ENCODE measurements at regions not wholly inside any gene's neighbourhood (a gene's known extent, or its start where the extent isn't known, plus 50 kb on each side); places are given as distances from the start of the nearest gene placed in this dataset.

DNA sequence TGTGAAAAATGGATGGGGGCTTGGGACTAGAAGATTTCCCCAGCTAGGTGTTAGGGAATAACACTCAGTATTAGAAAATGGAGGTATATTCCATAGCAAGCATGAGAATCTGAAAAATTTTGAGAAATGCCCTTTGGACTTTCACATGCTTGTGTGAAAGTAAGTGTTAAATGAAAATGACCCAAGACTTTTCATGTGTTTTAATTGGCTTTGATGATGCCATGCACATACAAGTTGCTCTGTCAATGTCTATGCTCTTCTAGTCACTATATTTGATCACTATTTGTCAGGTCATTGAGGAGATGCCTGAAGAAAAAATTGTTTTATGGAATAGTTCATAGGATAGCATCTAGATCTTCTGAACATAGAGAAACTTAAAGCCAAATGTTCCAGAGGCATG lies 147.6 kb downstream of the SH2D1A start:
- H3K4me3 ChIP-seq: no peak overlapping the region
- no peaks in the 10 kb centered on the region for H3K4me1 ChIP-seq (replicated peaks in 1 of 2)
- no peak overlapping the region for H3K27ac ChIP-seq
- in situ Hi-C loops (cut with MboI; ENCODE audit: low pct_unique_long_range_greater_than_20kb in 2 of 9, low sequenced_read_pairs in 9 of 9, unreplicated experiment in 9 of 9): no loop called here
- no peak for ATAC-seq (replicated peaks in 6 of 8)

DNA sequence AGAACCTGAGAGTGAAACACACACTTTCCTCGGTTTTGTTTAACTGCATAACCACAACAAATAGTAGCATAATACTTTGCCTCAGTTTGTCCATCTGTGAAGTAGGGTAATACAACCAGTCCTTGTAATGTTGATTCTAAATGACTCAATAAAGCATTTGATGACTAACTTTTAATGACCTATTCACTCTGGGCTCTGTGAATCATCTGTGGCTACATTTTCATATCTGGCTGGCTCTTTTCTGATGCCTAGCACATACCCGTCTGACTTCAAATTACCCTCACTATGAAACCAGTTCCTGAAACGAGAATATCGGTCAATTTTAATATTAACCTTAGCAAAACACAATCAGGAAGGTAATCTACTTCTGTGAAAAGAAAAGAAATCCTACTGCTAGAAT lies 151.0 kb downstream of the SH2D1A start:
- 23 to 93% (median 75%) methylated on average over 2 to 4 of the region's 4 CpGs; no CpG with 5 or more reads in 6 of the 10 experiments for WGBS, 10 experiments
- ATAC-seq (replicated peaks in 6 of 8): no peak
- no peak overlapping the region for H3K27ac ChIP-seq
- peaks cover 6 to 21% of the 10 kb centered on the region in 2 donors for H3K4me1 ChIP-seq (replicated peaks in 1 of 2)
- in situ Hi-C loops (cut with MboI; ENCODE audit: low pct_unique_long_range_greater_than_20kb in 2 of 9, low sequenced_read_pairs in 9 of 9, unreplicated experiment in 9 of 9): no loop called here
- no peak overlapping the region for H3K4me3 ChIP-seq

DNA sequence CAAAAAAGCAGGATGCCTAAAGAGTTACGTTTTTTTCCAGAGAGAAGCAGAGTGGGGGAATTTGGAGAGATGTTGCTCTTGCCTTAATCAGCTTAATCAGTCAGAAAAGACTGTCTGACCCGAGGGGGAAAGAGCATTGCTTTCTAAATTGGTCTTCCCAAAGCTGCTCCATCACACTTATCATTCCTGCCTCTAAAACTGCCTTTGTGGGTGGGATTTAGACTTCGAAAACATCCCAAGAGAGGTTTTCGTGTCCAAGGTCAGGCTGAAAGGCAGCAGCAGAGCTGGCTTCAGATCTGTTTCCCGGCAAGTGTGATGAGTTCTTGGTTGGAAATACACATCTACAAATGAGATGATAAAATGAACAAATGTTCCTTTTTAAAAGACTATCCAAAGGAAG lies 155.2 kb downstream of the SH2D1A start:
- in situ Hi-C loops (cut with MboI; ENCODE audit: low pct_unique_long_range_greater_than_20kb in 2 of 9, low sequenced_read_pairs in 9 of 9, unreplicated experiment in 9 of 9): no loop called here
- 10 to 26% (median 20%) methylated on average over 3 to 5 of the region's 5 CpGs; no CpG with 5 or more reads in 6 of the 10 experiments for WGBS, 10 experiments
- no peak overlapping the region for H3K4me3 ChIP-seq
- ATAC-seq (replicated peaks in 6 of 8): peak in 3 of 8 experiments; percentile 15 to 27 (median 27)
- no peak overlapping the region for H3K27ac ChIP-seq
- peaks cover 6 to 24% of the 10 kb centered on the region in 2 donors for H3K4me1 ChIP-seq (replicated peaks in 1 of 2)

DNA sequence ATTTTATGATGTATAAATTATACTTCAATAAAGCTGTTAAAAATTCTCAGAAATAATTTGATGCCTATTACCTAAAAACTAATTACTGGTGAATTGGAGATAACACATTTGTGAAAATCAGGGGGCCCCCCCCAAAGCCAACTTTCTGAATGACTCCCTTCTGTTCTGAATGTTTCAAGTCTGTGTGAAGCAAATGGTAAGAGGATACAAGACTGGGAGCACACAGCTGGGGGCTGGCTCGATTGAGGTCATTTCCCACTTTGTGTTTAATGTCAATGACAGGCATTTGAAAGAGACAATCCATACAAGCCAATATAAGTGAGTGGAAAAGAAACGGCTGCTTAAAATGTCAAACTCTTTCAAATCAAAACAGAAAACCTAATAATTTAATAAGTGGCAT lies 155.8 kb downstream of the SH2D1A start:
- ATAC-seq (replicated peaks in 6 of 8): no peak
- Histone ChIP-seq H3K4me3 (no peak overlapping the region), H3K4me1 (replicated peaks in 1 of 2) (peaks cover 6 to 24% of the 10 kb centered on the region in 2 donors), H3K27ac (no peak overlapping the region)
- in situ Hi-C loops (cut with MboI; ENCODE audit: low pct_unique_long_range_greater_than_20kb in 2 of 9, low sequenced_read_pairs in 9 of 9, unreplicated experiment in 9 of 9): no loop called here
- 0 to 100% (median 6%) methylated on average over 1 to 2 of the region's 2 CpGs; no CpG with 5 or more reads in 4 of the 10 experiments for WGBS, 10 experiments

DNA sequence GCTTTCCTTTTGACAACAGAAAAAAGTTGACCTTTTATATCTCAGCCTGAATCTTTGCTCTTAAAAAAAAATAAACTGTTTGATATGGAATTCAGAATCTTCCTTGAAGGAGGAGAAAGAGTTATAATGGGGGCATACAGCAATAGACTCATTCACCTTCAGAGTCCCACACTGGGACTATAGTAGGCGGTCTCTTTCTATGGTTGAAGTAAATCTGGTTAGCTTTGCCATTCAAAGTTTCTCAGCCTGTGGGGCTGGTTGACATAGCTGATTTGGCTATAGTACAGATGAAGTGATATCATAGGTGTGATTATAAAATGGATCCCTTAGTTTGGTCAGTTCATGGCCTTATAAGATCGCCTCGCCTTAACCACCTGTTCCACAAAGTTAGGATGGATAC lies 156.2 kb downstream of the SH2D1A start:
- H3K4me3 ChIP-seq: no peak overlapping the region
- ATAC-seq (replicated peaks in 6 of 8): no peak
- no peak overlapping the region for H3K27ac ChIP-seq
- in situ Hi-C loops (cut with MboI; ENCODE audit: low pct_unique_long_range_greater_than_20kb in 2 of 9, low sequenced_read_pairs in 9 of 9, unreplicated experiment in 9 of 9): no loop called here
- H3K4me1 ChIP-seq (replicated peaks in 1 of 2): peaks cover 6 to 24% of the 10 kb centered on the region in 2 donors
- 58 to 100% (median 80%) methylated on average over 1 to 3 of the region's 3 CpGs; no CpG with 5 or more reads in 7 of the 10 experiments for WGBS, 10 experiments

DNA sequence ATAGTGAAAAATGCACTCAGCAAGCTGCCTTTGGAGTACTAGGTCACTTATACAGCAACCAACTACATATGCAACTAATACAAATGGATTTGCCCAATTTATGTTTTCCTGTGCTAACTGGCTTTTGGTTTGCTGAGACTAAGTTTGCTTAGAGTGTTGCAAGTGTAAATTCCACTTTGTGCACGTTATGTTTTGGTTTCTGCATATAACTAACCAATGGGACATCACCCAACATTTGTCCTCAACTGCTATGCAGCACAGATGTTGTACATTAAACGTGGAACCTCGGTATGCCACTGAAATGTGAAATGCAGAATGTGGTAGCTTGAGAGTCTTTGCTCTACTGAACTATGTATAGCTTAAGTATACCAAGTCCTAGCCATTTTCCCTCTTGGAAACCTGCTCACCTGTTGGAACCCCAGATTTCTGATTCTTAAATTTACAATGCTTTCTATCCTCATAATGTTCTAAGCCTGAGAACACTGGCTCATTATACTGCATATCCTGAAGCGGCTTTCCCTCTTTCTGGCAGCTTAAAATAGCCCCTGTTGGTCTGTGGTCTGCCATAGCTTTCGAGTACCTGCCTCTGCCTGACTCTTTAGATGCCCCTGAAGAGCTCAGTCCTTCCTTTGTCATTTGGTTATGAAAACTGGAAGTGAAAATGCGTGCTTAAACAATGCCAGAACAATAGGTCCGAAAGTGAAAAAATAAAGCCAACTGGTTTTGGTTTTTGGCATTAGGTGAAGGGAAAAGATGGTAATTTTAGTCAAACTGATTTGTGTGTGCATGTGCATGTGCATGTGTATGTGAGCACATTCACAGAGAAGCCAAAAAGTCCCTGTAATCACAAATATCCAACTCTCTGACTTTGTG lies 158.0 kb downstream of the SH2D1A start:
- Histone ChIP-seq H3K4me3 (no peak overlapping the region), H3K27ac (no peak overlapping the region), H3K4me1 (replicated peaks in 1 of 2) (peaks cover 6 to 24% of the 10 kb centered on the region in 2 donors)
- in situ Hi-C loops (cut with MboI; ENCODE audit: low pct_unique_long_range_greater_than_20kb in 2 of 9, low sequenced_read_pairs in 9 of 9, unreplicated experiment in 9 of 9): no loop called here
- 10 to 100% (median 45%) methylated on average over 2 to 7 of the region's 7 CpGs; no CpG with 5 or more reads in 4 of the 10 experiments for WGBS, 10 experiments
- no peak for ATAC-seq (replicated peaks in 6 of 8)

DNA sequence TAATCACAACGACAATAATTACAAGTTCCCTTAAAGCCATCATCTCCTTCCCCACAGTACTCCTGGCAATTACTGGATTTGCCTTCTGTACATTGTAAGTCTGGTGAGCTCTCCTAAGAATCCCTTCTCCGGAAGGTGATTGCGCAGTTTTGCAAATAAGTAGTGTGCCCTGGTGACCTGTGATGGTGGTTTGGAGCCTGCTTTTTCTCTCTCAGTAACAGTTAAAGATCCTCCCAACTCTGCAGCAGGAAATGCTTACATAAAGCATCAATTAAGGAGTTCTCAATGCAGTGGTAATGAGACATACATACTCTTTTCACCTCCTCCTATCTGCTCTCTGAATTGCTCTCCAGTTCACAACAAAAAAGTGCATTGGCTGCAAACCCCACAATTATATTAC lies 159.7 kb downstream of the SH2D1A start:
- peaks cover 6 to 16% of the 10 kb centered on the region in 2 donors for H3K4me1 ChIP-seq (replicated peaks in 1 of 2)
- in situ Hi-C loops (cut with MboI; ENCODE audit: low pct_unique_long_range_greater_than_20kb in 2 of 9, low sequenced_read_pairs in 9 of 9, unreplicated experiment in 9 of 9): no loop called here
- no peak overlapping the region for H3K27ac ChIP-seq
- WGBS, 10 experiments: 0 to 100% (median 80%) methylated on average over 1 to 3 of the region's 3 CpGs; no CpG with 5 or more reads in 5 of the 10 experiments
- H3K4me3 ChIP-seq: no peak overlapping the region
- ATAC-seq (replicated peaks in 6 of 8): no peak

DNA sequence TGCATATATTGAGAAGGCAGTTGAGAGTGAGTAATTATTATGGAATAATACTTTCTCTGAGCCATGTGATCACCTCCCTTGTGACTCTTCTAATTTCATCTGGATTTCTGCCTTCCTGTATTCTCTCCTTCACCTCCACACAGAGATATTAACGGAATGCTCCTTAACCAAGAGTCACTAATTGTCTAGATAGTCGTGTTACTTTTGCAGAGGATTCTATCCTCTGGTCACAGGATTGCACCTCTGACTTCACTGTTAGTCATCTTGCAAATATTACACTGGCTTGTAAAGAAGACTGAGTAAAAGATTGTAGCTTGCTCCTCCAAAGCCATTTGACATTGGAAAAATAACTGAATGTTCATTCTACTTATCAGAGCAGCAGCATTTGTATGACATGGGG lies 160.9 kb downstream of the SH2D1A start:
- 0 to 93% (median 0%) methylated on average over 1 to 2 of the region's 2 CpGs; no CpG with 5 or more reads in 7 of the 10 experiments for WGBS, 10 experiments
- no peak overlapping the region for H3K4me3 ChIP-seq
- H3K4me1 ChIP-seq (replicated peaks in 1 of 2): peaks cover 0 to 5% of the 10 kb centered on the region in 2 donors
- in situ Hi-C loops (cut with MboI; ENCODE audit: low pct_unique_long_range_greater_than_20kb in 2 of 9, low sequenced_read_pairs in 9 of 9, unreplicated experiment in 9 of 9): no loop called here
- ATAC-seq (replicated peaks in 6 of 8): peak in 6 of 8 experiments; percentile 17 to 33 (median 23)
- no peak overlapping the region for H3K27ac ChIP-seq

DNA sequence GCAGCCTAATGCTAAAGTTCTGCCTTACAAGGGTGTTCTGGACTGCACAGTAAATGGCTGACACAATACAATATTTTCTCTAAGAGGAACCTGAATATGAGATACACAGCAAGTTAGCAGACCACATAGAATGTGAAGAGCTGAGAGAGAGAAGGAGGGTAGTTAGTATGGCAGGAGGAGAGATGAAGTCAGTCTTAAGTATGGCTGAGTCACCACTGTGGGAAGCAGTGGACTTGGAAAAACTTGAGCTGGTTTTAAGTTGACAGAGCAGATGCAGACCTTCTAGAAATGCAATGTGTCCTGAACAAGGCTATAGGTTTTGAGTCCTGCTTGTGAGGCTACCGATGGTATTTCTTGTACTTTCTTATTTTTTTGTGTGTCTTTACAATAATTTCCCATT lies 172.5 kb downstream of the SH2D1A start:
- Histone ChIP-seq H3K4me3 (no peak overlapping the region), H3K4me1 (replicated peaks in 1 of 2) (no peaks in the 10 kb centered on the region), H3K27ac (no peak overlapping the region)
- in situ Hi-C loops (cut with MboI; ENCODE audit: low pct_unique_long_range_greater_than_20kb in 2 of 9, low sequenced_read_pairs in 9 of 9, unreplicated experiment in 9 of 9): no loop called here
- ATAC-seq (replicated peaks in 6 of 8): no peak
- 56 to 86% (median 69%) methylated on average over 1 of the region's 1 CpG; no CpG with 5 or more reads in 6 of the 10 experiments for WGBS, 10 experiments

DNA sequence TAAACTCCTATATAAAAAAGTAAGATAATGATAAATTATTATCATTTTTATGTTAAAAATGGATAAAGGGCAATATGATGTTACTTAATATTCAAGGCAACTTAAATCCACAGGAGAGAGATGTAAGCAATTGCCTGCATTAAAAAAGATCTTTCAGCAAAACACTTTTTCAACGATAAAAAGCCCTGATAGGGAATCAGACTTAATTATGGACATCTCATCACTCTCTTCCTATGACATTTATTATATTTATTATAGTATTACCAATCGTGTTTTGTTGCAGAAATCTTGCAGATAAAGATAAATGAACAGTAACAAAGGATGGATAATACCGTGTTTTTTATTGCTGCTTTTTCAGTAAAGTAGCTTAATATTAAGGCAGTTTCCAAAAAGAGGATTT lies 178.5 kb downstream of the SH2D1A start:
- 0 to 100% (median 51%) methylated on average over 1 to 3 of the region's 3 CpGs; no CpG with 5 or more reads in 2 of the 10 experiments for WGBS, 10 experiments
- no peaks in the 10 kb centered on the region for H3K4me1 ChIP-seq (replicated peaks in 1 of 2)
- no peak overlapping the region for H3K27ac ChIP-seq
- in situ Hi-C loops (cut with MboI; ENCODE audit: low pct_unique_long_range_greater_than_20kb in 2 of 9, low sequenced_read_pairs in 9 of 9, unreplicated experiment in 9 of 9): no loop called here
- no peak overlapping the region for H3K4me3 ChIP-seq
- ATAC-seq (replicated peaks in 6 of 8): no peak

DNA sequence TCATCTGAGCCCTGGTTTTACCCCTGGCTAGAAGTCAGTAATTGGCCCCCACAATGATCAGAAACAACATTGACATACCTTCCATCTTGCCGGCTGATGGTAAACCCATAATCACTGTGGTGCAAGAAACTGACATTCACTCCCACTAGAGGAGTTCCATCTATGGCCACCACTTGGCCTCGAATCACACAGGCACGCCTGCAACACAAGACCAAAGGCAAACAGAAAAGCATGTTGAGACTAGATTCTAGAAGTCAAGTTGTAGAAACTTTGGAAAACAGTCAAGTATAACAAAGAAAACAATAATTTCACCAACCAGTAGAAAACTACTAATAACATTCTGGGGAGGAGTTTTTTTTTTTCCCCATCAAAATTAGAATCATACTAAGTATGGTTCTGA lies 183.4 kb downstream of the SH2D1A start:
- Histone ChIP-seq H3K4me1 (replicated peaks in 1 of 2) (no peaks in the 10 kb centered on the region), H3K27ac (no peak overlapping the region), H3K4me3 (no peak overlapping the region)
- no peak for ATAC-seq (replicated peaks in 6 of 8)
- in situ Hi-C loops (cut with MboI; ENCODE audit: low pct_unique_long_range_greater_than_20kb in 2 of 9, low sequenced_read_pairs in 9 of 9, unreplicated experiment in 9 of 9): no loop called here
- 46 to 100% (median 72%) methylated on average over 1 to 3 of the region's 3 CpGs; no CpG with 5 or more reads in 6 of the 10 experiments for WGBS, 10 experiments

DNA sequence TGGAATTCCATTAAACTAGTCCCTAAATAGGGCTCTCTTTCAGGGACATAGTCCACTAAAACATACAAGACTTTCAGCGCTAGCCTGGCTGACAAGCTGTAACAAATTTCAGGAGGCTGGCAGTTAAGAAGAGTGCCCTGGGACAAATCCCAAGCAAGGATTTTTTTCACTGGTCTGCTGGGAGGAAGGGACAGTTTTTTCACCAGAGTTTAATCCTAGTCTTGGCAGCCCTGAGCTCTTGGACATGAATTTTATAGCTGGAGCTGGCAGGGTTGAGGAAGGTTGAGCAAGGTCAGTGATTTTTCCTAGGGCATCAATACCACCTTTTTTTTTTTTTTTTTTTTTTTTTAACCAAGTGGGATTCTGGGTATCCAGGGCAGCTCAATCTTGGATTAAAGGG lies 184.4 kb downstream of the SH2D1A start:
- no peak for ATAC-seq (replicated peaks in 6 of 8)
- Histone ChIP-seq H3K4me3 (no peak overlapping the region), H3K4me1 (replicated peaks in 1 of 2) (no peaks in the 10 kb centered on the region), H3K27ac (no peak overlapping the region)
- in situ Hi-C loops (cut with MboI; ENCODE audit: low pct_unique_long_range_greater_than_20kb in 2 of 9, low sequenced_read_pairs in 9 of 9, unreplicated experiment in 9 of 9): no loop called here
- 0% methylated on average over 1 of the region's 1 CpG; no CpG with 5 or more reads in 9 of the 10 experiments for WGBS, 10 experiments

DNA sequence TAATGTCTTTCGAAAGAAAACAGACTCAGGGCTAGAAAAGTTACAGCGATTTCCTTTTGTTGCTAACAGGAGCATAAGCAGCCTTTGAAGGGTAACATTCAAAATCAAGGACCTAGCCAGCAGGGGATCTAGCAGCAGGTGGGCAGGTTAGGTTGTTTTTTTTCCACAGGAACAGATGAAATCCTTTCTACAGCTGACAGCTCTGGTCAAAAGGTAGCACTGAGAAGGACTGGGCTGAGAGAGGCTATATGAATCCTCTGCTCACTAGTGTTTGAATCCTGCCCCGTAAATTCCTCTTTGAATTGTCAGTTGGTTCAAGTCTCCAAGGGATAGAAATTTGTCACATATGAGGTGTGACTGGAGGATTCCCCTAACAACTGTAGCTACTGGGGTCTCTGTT lies 188.2 kb downstream of the SH2D1A start:
- no peak overlapping the region for H3K4me3 ChIP-seq
- no peaks in the 10 kb centered on the region for H3K4me1 ChIP-seq (replicated peaks in 1 of 2)
- no peak overlapping the region for H3K27ac ChIP-seq
- WGBS, 10 experiments: 0 to 86% (median 13%) methylated on average over 1 to 2 of the region's 3 CpGs; no CpG with 5 or more reads in 7 of the 10 experiments
- ATAC-seq (replicated peaks in 6 of 8): no peak
- in situ Hi-C loops (cut with MboI; ENCODE audit: low pct_unique_long_range_greater_than_20kb in 2 of 9, low sequenced_read_pairs in 9 of 9, unreplicated experiment in 9 of 9): no loop called here

DNA sequence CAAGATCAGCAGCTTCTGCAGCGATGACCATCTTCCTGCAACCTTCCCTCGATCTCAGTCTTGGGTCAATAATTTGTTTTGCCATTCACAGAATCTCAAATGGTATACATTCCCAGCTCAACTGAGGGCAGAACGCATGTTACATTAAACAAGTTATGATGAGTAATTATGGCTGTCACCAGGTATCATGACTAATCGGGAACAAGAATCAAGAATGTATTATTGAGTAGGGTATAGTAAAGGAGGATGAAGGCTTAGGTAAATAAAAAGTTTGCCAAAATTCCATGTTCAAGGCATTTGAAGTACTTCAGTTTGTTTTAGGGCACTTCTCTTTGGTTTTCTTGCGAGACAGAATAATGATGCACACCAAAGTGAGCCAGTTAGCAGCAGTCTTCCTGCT lies 194.1 kb downstream of the SH2D1A start:
- in situ Hi-C loops (cut with MboI; ENCODE audit: low pct_unique_long_range_greater_than_20kb in 2 of 9, low sequenced_read_pairs in 9 of 9, unreplicated experiment in 9 of 9): no loop called here
- H3K4me1 ChIP-seq (replicated peaks in 1 of 2): no peaks in the 10 kb centered on the region
- no peak for ATAC-seq (replicated peaks in 6 of 8)
- H3K4me3 ChIP-seq: no peak overlapping the region
- no peak overlapping the region for H3K27ac ChIP-seq
- WGBS, 10 experiments: 17 to 100% (median 80%) methylated on average over 1 to 4 of the region's 5 CpGs; no CpG with 5 or more reads in 5 of the 10 experiments
